HUES6 (cell line): ENCODE measurements at regions not wholly inside any gene's neighbourhood (a gene's known extent, or its start where the extent isn't known, plus 50 kb on each side); places are given as distances from the start of the nearest gene placed in this dataset.

Source experiments
- H3K27ac ChIP-seq: 2 replicates; pipeline ENCODE4 v1.7.0; 2013; ENCODE audit warnings: low read depth, mild to moderate bottlenecking, low read length, inconsistent platforms
- H3K27me3 ChIP-seq: 2 replicates; pipeline ENCODE4 v1.6.1; 2013; ENCODE audit warnings: low read length; ENCODE audit not compliant: control insufficient read depth, insufficient read depth
- H3K36me3 ChIP-seq: 2 replicates; pipeline ENCODE4 v1.6.1; 2013; ENCODE audit warnings: low read length; ENCODE audit not compliant: control insufficient read depth, insufficient read depth
- H3K4me1 ChIP-seq: 2 replicates; pipeline ENCODE4 v1.6.1; 2013; ENCODE audit warnings: low read length; ENCODE audit not compliant: control insufficient read depth, insufficient read depth
- H3K4me3 ChIP-seq: 2 replicates; pipeline ENCODE4 v1.5.1; 2013; ENCODE audit warnings: low read depth, low read length
- H3K9ac ChIP-seq: one replicate; pipeline ENCODE4 v1.6.1; 2013; ENCODE audit warnings: mild to moderate bottlenecking, low read length
- H3K9me3 ChIP-seq: 2 replicates; pipeline ENCODE4 v1.6.1; 2013; ENCODE audit warnings: low read depth, low read length; ENCODE audit not compliant: control insufficient read depth, insufficient read depth

DNA sequence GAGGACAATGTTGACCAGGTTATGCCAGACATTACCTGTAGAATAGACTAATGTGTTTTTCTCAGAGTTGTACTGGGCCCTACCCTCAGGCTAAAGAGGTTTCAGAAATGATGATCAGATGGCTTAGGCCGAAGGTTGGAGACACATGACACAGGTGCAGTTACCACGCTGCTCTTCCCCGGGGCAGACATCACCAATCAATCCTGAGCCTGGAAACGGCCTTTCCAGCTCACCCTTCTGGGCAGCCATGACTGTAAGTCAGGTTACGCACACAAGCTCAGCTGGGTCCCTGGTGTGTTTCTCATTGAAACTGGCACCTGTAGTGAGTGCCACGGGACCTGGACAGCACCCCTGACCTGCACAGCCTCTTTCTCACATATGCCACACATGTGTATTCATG, 299.3 kb downstream of the UQCRFS1 start:
- Histone ChIP-seq H3K36me3 (no peaks in the 10 kb centered on the region), H3K9ac (no peak overlapping the region), H3K27me3 (no peaks in the 10 kb centered on the region), H3K27ac (no peak overlapping the region), H3K4me3 (no peak overlapping the region), H3K4me1 (no peaks in the 10 kb centered on the region), H3K9me3 (no peaks in the 10 kb centered on the region)

DNA sequence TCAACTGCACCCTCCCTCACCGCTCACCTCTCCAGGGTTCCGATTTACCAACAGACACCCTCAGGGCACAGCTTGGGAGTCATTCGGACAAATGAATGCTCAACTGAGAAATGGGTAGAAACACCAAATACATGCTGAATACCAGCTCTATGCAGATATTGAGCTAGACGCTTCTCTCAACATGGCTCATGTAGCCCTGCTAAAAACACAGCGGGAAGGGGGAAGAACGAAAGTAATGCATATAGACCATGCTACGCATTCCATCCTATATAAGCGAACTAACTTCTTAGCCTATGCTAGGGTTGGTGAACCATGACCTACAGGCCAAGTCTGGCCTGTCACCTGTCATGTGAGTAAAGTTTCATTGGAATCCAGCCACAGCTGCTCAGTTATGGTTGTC, 304.0 kb downstream of the UQCRFS1 start:
- no peaks in the 10 kb centered on the region for H3K36me3 ChIP-seq
- no peaks in the 10 kb centered on the region for H3K9me3 ChIP-seq
- H3K4me3 ChIP-seq, result no peak overlapping the region
- no peaks in the 10 kb centered on the region for H3K27me3 ChIP-seq
- H3K4me1 ChIP-seq, result no peaks in the 10 kb centered on the region
- H3K9ac ChIP-seq, result no peak overlapping the region
- no peak overlapping the region for H3K27ac ChIP-seq

DNA sequence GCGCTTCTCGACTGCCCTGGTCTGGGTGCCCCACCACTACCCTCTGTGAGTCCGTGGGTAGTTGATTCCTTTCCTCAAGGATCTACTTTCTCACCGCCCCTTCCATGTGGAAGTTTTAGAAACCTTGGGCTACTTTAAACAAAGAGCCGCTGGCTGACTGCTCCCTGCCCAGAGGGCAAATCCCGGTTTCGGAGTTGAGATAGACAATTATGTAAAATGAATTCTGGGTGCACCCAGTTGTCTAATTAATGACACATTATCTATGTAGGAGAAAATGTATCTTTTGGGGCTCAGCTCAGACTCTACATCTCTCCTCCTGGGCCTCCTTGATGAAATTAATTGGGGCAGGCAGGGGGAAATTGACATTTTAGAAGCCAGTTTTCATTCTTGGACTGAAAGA, 305.4 kb downstream of the UQCRFS1 start:
- no peaks in the 10 kb centered on the region for H3K27me3 ChIP-seq
- no peak overlapping the region for H3K9ac ChIP-seq
- H3K4me3 ChIP-seq, result no peak overlapping the region
- no peak overlapping the region for H3K27ac ChIP-seq
- no peaks in the 10 kb centered on the region for H3K4me1 ChIP-seq
- H3K9me3 ChIP-seq, result no peaks in the 10 kb centered on the region
- no peaks in the 10 kb centered on the region for H3K36me3 ChIP-seq

DNA sequence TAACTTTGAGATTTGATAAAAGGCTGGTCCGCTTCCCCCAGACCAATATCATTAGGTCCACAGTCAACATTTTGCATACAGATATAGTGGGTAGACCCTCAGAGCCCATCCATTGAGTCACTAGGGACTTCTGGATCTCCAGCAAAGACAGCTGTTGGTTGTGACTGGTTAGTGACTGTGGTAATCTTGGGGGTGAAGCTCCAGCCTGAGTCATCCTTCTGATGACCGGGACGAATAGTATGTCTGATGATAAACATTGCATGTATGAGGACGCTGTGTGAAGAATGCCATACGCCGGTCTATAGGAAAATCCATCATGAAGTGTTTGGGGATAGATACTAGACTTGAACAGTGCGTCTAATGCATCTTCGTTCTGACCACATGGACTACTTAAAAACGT, 307.0 kb downstream of the UQCRFS1 start:
- Histone ChIP-seq H3K4me1 (no peaks in the 10 kb centered on the region), H3K27me3 (no peaks in the 10 kb centered on the region)

DNA sequence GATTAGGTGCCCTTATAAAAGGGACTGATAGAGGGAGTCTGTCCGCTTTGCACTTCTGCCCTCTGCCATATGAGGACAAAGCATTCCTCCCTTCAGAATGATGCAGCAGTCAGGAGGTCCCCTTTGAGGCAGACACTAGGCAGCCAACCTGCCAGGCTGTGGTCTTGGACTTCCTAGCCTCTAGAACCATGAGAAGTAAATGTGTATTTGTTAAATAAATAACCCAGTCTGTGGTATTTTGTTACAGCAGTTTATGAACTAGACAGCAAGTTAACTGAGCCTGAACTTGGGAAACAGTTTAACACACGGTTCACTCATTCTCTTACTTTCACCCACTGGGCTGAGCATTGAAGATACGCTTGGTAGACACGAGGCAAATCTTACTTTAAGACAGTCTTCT, 313.2 kb downstream of the UQCRFS1 start:
- Histone ChIP-seq H3K27ac (no peak overlapping the region), H3K9ac (no peak overlapping the region), H3K4me3 (no peak overlapping the region), H3K36me3 (no peaks in the 10 kb centered on the region), H3K4me1 (peaks cover 12% of the 10 kb centered on the region), H3K9me3 (no peaks in the 10 kb centered on the region), H3K27me3 (no peaks in the 10 kb centered on the region)

More for the DNA sequence above, 307.0 kb downstream of the UQCRFS1 start:
- no peak overlapping the region for H3K27ac ChIP-seq
- no peaks in the 10 kb centered on the region for H3K36me3 ChIP-seq
- no peaks in the 10 kb centered on the region for H3K9me3 ChIP-seq
- no peak overlapping the region for H3K4me3 ChIP-seq
- no peak overlapping the region for H3K9ac ChIP-seq

DNA sequence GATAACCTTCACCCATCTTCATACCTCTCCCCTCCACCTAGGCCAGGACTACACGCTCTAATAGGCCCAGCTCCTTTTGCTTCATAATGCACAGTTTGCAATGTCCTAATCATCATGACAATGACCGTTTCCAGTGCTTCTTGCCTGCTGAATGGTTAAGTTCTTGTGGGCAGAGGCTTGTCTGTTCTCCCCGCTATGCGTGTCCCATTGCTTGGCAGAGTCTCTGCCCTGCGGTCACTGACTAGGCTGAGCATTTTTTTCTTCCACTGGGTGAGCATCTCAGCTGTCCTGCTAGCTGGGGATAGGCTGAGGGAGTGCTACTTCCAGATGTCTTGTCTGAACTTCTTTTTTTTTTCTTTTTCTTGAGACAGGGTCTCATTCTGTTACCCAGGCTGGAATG, 314.7 kb downstream of the UQCRFS1 start:
- Histone ChIP-seq H3K27ac (no peak overlapping the region), H3K27me3 (no peaks in the 10 kb centered on the region), H3K9me3 (no peaks in the 10 kb centered on the region), H3K9ac (no peak overlapping the region), H3K4me1 (peaks cover 12% of the 10 kb centered on the region), H3K4me3 (no peak overlapping the region), H3K36me3 (no peaks in the 10 kb centered on the region)

DNA sequence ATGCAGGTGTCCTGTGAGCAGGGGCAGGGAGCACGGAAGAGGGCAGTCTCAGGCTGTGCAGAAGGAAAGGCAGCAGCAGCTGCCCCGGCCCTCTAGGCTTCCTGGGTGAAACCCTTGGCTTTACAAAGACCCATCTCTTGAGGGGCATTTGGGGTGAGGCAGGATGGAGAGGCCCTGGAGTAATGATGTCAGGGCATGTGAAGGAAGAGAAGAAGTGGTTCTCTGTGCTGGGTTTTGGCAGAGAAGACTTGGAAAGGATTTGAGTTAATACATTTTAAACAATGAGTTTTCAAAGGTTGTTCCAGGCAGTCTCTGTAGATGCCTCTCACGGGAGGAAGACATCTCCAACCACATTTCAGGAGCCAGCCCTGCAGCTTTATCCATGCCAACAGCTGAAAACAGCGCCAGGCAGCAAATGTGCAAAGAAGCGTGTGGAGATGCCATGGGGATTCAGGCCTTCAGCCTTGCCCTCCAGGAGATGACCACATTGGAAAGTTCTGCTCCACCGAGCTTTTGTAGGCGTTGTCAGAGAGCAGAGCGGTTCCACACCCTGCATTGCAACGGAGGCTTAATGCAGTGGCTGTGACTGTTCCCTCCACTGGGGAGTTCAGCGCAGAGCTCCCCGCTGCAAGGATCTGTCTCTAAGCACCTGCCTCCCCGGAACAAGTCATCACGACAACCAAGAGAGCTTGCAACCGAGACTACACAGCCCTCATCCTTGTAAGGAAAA, 322.8 kb downstream of the UQCRFS1 start:
- Histone ChIP-seq H3K9ac (no peak overlapping the region), H3K27me3 (no peaks in the 10 kb centered on the region; the same call in 1 of the 2 replicates), H3K4me1 (peaks cover 13% of the 10 kb centered on the region), H3K27ac (no peak overlapping the region), H3K36me3 (no peaks in the 10 kb centered on the region), H3K9me3 (no peaks in the 10 kb centered on the region), H3K4me3 (no peak overlapping the region)

DNA sequence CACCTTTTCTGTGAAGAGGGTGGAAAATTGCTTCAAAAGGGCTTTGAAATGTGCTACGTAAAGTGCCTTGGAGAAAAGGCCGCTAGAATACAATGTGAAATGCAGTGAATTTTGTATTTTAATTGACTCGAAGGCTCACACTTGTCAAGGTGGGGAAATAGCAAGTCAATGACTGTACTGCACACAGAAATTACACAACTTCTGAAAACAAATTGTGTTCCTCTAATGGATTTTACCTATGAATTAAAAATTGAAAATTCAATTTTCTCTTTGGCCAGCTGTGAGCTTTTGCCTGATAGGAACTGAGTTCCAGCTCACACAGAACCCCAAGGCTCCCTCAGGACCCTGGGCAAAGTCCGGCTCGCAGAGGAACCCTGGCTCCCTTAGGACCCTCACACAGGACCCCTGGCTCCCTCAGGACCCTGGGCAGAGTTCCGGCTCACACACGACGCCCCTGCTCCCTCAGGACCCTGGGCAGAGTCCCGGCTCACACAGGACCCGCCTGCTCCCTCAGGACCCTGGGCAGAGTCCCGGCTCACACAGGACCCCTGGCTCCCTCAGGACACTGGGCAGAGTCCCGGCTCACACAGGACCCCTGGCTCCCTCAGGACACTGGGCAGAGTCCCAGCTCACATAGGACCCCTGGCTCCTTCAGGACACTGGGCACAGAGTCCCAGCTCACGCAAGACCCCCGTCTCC, 324.9 kb downstream of the UQCRFS1 start:
- Histone ChIP-seq H3K27me3 (no peaks in the 10 kb centered on the region; the same call in 1 of the 2 replicates), H3K4me3 (no peak overlapping the region), H3K36me3 (no peaks in the 10 kb centered on the region), H3K27ac (no peak overlapping the region), H3K9ac (no peak overlapping the region), H3K9me3 (no peaks in the 10 kb centered on the region), H3K4me1 (peaks cover 24% of the 10 kb centered on the region)

DNA sequence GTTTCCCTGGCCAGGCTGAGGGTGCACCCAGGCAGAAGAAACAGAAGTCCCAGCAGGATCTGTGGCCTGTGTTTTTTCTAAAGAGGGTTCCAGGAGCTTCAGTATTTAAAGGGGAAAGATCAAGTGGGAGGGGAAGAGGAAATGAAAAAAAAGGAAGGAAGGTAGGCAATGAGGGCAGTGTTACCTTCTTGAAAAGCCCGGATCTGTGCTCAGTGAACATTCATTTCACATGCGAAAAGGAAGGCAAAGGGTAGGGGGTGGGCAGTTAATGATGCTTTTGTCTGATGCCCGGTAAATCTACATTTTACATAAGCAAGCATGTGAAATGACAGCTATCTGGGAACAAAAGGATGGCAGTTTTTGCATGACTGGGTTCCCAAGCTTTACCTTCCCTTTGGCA, 326.2 kb downstream of the UQCRFS1 start:
- Histone ChIP-seq H3K4me1 (peaks cover 35% of the 10 kb centered on the region), H3K4me3 (no peak overlapping the region), H3K9me3 (no peaks in the 10 kb centered on the region), H3K36me3 (no peaks in the 10 kb centered on the region), H3K27ac (no peak overlapping the region), H3K9ac (no peak overlapping the region), H3K27me3 (no peaks in the 10 kb centered on the region; the same call in 1 of the 2 replicates)

DNA sequence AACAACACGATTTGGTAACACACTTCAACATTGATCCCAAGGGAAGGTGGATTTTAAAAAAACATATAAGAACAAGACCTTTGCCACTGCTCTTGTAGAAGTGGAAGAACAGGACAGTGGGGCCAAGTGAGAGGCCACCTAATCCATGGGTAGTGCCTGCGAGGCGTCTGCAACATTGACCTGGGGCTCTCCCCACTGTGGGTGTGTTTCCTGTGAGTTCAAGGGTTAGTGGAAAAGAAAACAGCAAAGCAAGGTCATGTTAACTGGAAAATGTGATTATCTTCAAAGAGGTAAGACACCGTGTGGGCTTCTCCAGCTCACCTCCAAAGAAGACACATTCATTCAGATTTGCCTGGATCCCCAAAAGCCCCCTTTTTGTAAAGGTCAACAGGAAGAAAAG, 327.0 kb downstream of the UQCRFS1 start:
- Histone ChIP-seq H3K4me3 (no peak overlapping the region), H3K27ac (no peak overlapping the region), H3K36me3 (no peaks in the 10 kb centered on the region), H3K9ac (no peak overlapping the region), H3K4me1 (peaks cover 42% of the 10 kb centered on the region), H3K9me3 (no peaks in the 10 kb centered on the region), H3K27me3 (no peaks in the 10 kb centered on the region; the same call in 1 of the 2 replicates)

DNA sequence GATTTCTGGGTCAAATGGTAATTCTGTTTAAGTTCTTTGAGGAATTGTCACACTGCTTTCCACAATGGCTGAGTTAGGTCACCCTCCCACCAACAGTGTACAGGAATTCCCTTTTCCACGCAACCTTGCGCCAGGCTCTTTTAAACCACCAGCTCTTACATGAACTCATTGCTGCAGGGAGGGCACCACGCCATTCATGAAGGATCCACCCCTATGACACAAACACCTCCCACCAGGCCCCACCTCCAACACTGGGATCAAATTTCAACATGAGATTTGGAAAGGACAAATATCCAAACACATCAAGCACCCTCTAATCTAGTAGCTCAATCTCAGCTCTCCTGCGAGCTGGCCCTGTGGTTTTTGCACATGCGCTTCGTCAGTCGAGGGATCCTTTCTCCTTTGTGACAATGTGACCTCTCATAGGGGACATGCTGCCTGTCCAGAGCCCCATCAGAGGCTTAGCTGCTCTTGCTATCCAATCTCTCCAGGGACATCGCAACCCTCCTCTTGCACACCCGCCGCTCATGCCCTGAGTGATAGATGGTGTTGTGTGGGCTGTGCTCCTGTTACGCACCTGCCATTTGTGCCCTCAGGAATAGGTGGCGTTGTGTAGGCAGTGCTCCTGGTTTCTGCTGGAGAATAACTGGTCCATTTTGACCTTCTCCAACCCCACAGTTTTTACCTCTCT, 328.0 kb downstream of the UQCRFS1 start:
- Histone ChIP-seq H3K9ac (no peak overlapping the region), H3K27ac (no peak overlapping the region), H3K9me3 (no peaks in the 10 kb centered on the region), H3K4me3 (no peak overlapping the region), H3K4me1 (peaks cover 50% of the 10 kb centered on the region), H3K27me3 (no peaks in the 10 kb centered on the region; the same call in 1 of the 2 replicates), H3K36me3 (no peaks in the 10 kb centered on the region)
